ENCODE measurements at regions not wholly inside any gene's neighbourhood (a gene's known extent, or its start where the extent isn't known, plus 50 kb on each side); places are given as distances from the start of the nearest gene placed in this dataset.

- Histone ChIP-seq H3K79me2 (ENCODE audit: insufficient read depth) (no peaks in the 10 kb centered on the region), H3K27me3 (replicated peaks; ENCODE audit: insufficient read depth) (no peaks in the 10 kb centered on the region), H3K9ac (no peak overlapping the region), H3K9me2 (ENCODE audit: insufficient read depth) (no peaks in the 10 kb centered on the region), H3F3A (ENCODE audit: insufficient read depth) (no peaks in the 10 kb centered on the region), H3K9me3 (ENCODE audit: low read depth) (no peaks in the 10 kb centered on the region), H3K4me3 (no peak overlapping the region), H3K36me3 (ENCODE audit: low read depth) (no peaks in the 10 kb centered on the region), H3K4me2 (ENCODE audit: unreplicated experiment) (no peak overlapping the region), H3K27ac (no peak overlapping the region), H2AFZ (no peak overlapping the region), H3K4me1 (ENCODE audit: insufficient read depth) (no peaks in the 10 kb centered on the region), H4K20me1 (ENCODE audit: insufficient read depth) (no peaks in the 10 kb centered on the region)
- no peak for DNase-seq
- in situ Hi-C loops (cut with MboI), result no loop called here
- TF ChIP-seq EZH2 (IDR thresholded peaks at IDR 0.05; ENCODE audit: insufficient read depth, poor library complexity, severe bottlenecking), result no peak
- no peak for TF ChIP-seq EZH2phosphoT487 (IDR thresholded peaks at IDR 0.05; ENCODE audit: insufficient read depth, low read depth)
These were observed 533.8 kb downstream of the CAAP1 start for GRCh38 chr9:26358836-26359235.

GRCh38 chr9:26357803-26358344, 534.7 kb downstream of the CAAP1 start:
- 0 to 1% methylated on average over 3 of the region's 3 CpGs for WGBS, 2 experiments (ENCODE audit: low coverage in 1 of 2, low lambda C conversion rate in 2 of 2, missing lambda C conversion rate in 2 of 2)
- no peaks in the 10 kb centered on the region for H3F3A ChIP-seq (ENCODE audit: insufficient read depth)
- no peaks in the 10 kb centered on the region for H3K4me1 ChIP-seq (ENCODE audit: insufficient read depth)
- H3K4me3 ChIP-seq, result no peak overlapping the region
- no peak overlapping the region for H3K9ac ChIP-seq
- no peak for DNase-seq
- H3K27ac ChIP-seq, result no peak overlapping the region
- TF ChIP-seq EZH2phosphoT487 (IDR thresholded peaks at IDR 0.05; ENCODE audit: insufficient read depth, low read depth) (no peak), EZH2 (IDR thresholded peaks at IDR 0.05; ENCODE audit: insufficient read depth, poor library complexity, severe bottlenecking) (no peak)
- H3K79me2 ChIP-seq (ENCODE audit: insufficient read depth), result no peaks in the 10 kb centered on the region
- no peaks in the 10 kb centered on the region for H3K36me3 ChIP-seq (ENCODE audit: low read depth)
- H3K4me2 ChIP-seq (ENCODE audit: unreplicated experiment), result no peak overlapping the region
- no peak overlapping the region for H2AFZ ChIP-seq
- H4K20me1 ChIP-seq (ENCODE audit: insufficient read depth), result no peaks in the 10 kb centered on the region
- H3K27me3 ChIP-seq (replicated peaks; ENCODE audit: insufficient read depth), result no peaks in the 10 kb centered on the region
- in situ Hi-C loops (cut with MboI), result no loop called here
- no peaks in the 10 kb centered on the region for H3K9me3 ChIP-seq (ENCODE audit: low read depth)
- H3K9me2 ChIP-seq (ENCODE audit: insufficient read depth), result no peaks in the 10 kb centered on the region

GRCh38 chr9:26356491-26356890, 536.1 kb downstream of the CAAP1 start:
- no peaks in the 10 kb centered on the region for H3K9me3 ChIP-seq (ENCODE audit: low read depth)
- no peak overlapping the region for H3K4me2 ChIP-seq (ENCODE audit: unreplicated experiment)
- no peak overlapping the region for H3K27ac ChIP-seq
- no peak for DNase-seq
- no peaks in the 10 kb centered on the region for H3K4me1 ChIP-seq (ENCODE audit: insufficient read depth)
- no peaks in the 10 kb centered on the region for H3K36me3 ChIP-seq (ENCODE audit: low read depth)
- TF ChIP-seq EZH2phosphoT487 (IDR thresholded peaks at IDR 0.05; ENCODE audit: insufficient read depth, low read depth) (no peak), EZH2 (IDR thresholded peaks at IDR 0.05; ENCODE audit: insufficient read depth, poor library complexity, severe bottlenecking) (no peak)
- no peaks in the 10 kb centered on the region for H3K27me3 ChIP-seq (replicated peaks; ENCODE audit: insufficient read depth)
- H3K79me2 ChIP-seq (ENCODE audit: insufficient read depth), result no peaks in the 10 kb centered on the region
- no peaks in the 10 kb centered on the region for H3K9me2 ChIP-seq (ENCODE audit: insufficient read depth)
- no peak overlapping the region for H3K4me3 ChIP-seq
- H3F3A ChIP-seq (ENCODE audit: insufficient read depth), result no peaks in the 10 kb centered on the region
- WGBS, 2 experiments (ENCODE audit: low coverage in 1 of 2, low lambda C conversion rate in 2 of 2, missing lambda C conversion rate in 2 of 2), result 4% methylated on average over 2 of the region's 2 CpGs
- no peak overlapping the region for H3K9ac ChIP-seq
- H2AFZ ChIP-seq, result no peak overlapping the region
- in situ Hi-C loops (cut with MboI), result no loop called here
- no peaks in the 10 kb centered on the region for H4K20me1 ChIP-seq (ENCODE audit: insufficient read depth)

- no peaks in the 10 kb centered on the region for H3F3A ChIP-seq (ENCODE audit: insufficient read depth)
- H3K4me2 ChIP-seq (ENCODE audit: unreplicated experiment), result no peak overlapping the region
- no peaks in the 10 kb centered on the region for H4K20me1 ChIP-seq (ENCODE audit: insufficient read depth)
- no peak overlapping the region for H2AFZ ChIP-seq
- no peak overlapping the region for H3K27ac ChIP-seq
- no peaks in the 10 kb centered on the region for H3K36me3 ChIP-seq (ENCODE audit: low read depth)
- H3K27me3 ChIP-seq (replicated peaks; ENCODE audit: insufficient read depth), result peaks cover 6% of the 10 kb centered on the region; the same call in 1 of the 2 replicates
- no peaks in the 10 kb centered on the region for H3K79me2 ChIP-seq (ENCODE audit: insufficient read depth)
- no peak for DNase-seq
- no peak overlapping the region for H3K4me3 ChIP-seq
- H3K9me3 ChIP-seq (ENCODE audit: low read depth), result peaks cover 3% of the 10 kb centered on the region
- no peak for TF ChIP-seq EZH2 (IDR thresholded peaks at IDR 0.05; ENCODE audit: insufficient read depth, poor library complexity, severe bottlenecking)
- in situ Hi-C loops (cut with MboI), result no loop called here
- H3K4me1 ChIP-seq (ENCODE audit: insufficient read depth), result no peaks in the 10 kb centered on the region
- WGBS, 2 experiments (ENCODE audit: low coverage in 1 of 2, low lambda C conversion rate in 2 of 2, missing lambda C conversion rate in 2 of 2), result 37 to 41% methylated on average over 8 of the region's 8 CpGs
- H3K9me2 ChIP-seq (ENCODE audit: insufficient read depth), result no peaks in the 10 kb centered on the region
- H3K9ac ChIP-seq, result no peak overlapping the region
These were observed 545.6 kb downstream of the CAAP1 start for GRCh38 chr9:26346942-26347477.

GRCh38 chr9:26341545-26341944, 551.1 kb downstream of the CAAP1 start:
- WGBS, 2 experiments (ENCODE audit: low coverage in 1 of 2, low lambda C conversion rate in 2 of 2, missing lambda C conversion rate in 2 of 2), result 0 to 14% methylated on average over 1 of the region's 1 CpG
- H3K27ac ChIP-seq, result no peak overlapping the region
- H3K4me3 ChIP-seq, result no peak overlapping the region
- H3K9ac ChIP-seq, result no peak overlapping the region
- H3F3A ChIP-seq (ENCODE audit: insufficient read depth), result no peaks in the 10 kb centered on the region
- peaks cover 3% of the 10 kb centered on the region for H3K9me3 ChIP-seq (ENCODE audit: low read depth)
- H4K20me1 ChIP-seq (ENCODE audit: insufficient read depth), result no peaks in the 10 kb centered on the region
- H3K4me2 ChIP-seq (ENCODE audit: unreplicated experiment), result no peak overlapping the region
- no peaks in the 10 kb centered on the region for H3K9me2 ChIP-seq (ENCODE audit: insufficient read depth)
- no peaks in the 10 kb centered on the region for H3K4me1 ChIP-seq (ENCODE audit: insufficient read depth)
- no peak overlapping the region for H2AFZ ChIP-seq
- in situ Hi-C loops (cut with MboI), result no loop called here
- no peaks in the 10 kb centered on the region for H3K36me3 ChIP-seq (ENCODE audit: low read depth)
- no peak for DNase-seq
- H3K27me3 ChIP-seq (replicated peaks; ENCODE audit: insufficient read depth), result no peaks in the 10 kb centered on the region; the same call in 1 of the 2 replicates
- TF ChIP-seq EZH2 (IDR thresholded peaks at IDR 0.05; ENCODE audit: insufficient read depth, poor library complexity, severe bottlenecking) (no peak), EZH2phosphoT487 (IDR thresholded peaks at IDR 0.05; ENCODE audit: insufficient read depth, low read depth) (no peak)
- no peaks in the 10 kb centered on the region for H3K79me2 ChIP-seq (ENCODE audit: insufficient read depth)
